NT2/D1 (cell line): ENCODE measurements at regions not wholly inside any gene's neighbourhood (a gene's known extent, or its start where the extent isn't known, plus 50 kb on each side); places are given as distances from the start of the nearest gene placed in this dataset.

ENCODE experiments used
- SUZ12 ChIP-seq: IDR thresholded peaks from 2 replicates; pipeline ENCODE4 v1.6.1; 2011; ENCODE audit not compliant: insufficient read length, insufficient read depth; ENCODE audit errors: extremely low read depth
- YY1 ChIP-seq: IDR thresholded peaks from 2 replicates; pipeline ENCODE4 v1.6.1; 2011; ENCODE audit not compliant: insufficient read length, insufficient read depth
- ZNF274 ChIP-seq: IDR thresholded peaks from 2 replicates; pipeline ENCODE4 v1.6.1; 2011; ENCODE audit warnings: mild to moderate bottlenecking, low read depth, low read length

- TF ChIP-seq SUZ12, result no peak
- TF ChIP-seq ZNF274, result no peak
- no peak for TF ChIP-seq YY1
Observed at GRCh38 chr6:40936818-40937251, 102.2 kb downstream of the UNC5CL start.
